ENCODE measurements at regions not wholly inside any gene's neighbourhood (a gene's known extent, or its start where the extent isn't known, plus 50 kb on each side); places are given as distances from the start of the nearest gene placed in this dataset.

- DNase-seq = no peak
- intact Hi-C loops (cut with DNase I) = no loop called here
Measured at GRCh38 chr18:78006774-78007260, 757.2 kb downstream of the GALR1 start.

- DNase-seq = no peak
- intact Hi-C loops (cut with DNase I) = no loop called here
Measured at GRCh38 chr18:78010363-78010762, 760.7 kb downstream of the GALR1 start.

- intact Hi-C loops (cut with DNase I) = no loop called here
- no peak for DNase-seq
Measured at GRCh38 chr18:78017869-78018268, 768.2 kb downstream of the GALR1 start.

GRCh38 chr18:78021196-78021595 lies 771.5 kb downstream of the GALR1 start:
- no peak for DNase-seq
- intact Hi-C loops (cut with DNase I) = no loop called here

- peak in 1 of 10 donors; percentile 63 for DNase-seq
- intact Hi-C loops (cut with DNase I) = no loop called here
Measured at GRCh38 chr18:78031589-78031988, 781.9 kb downstream of the GALR1 start.

- no peak for DNase-seq
- intact Hi-C loops (cut with DNase I) = no loop called here
Measured at GRCh38 chr18:78031991-78032390, 782.3 kb downstream of the GALR1 start.

GRCh38 chr18:78032574-78032973 lies 782.9 kb downstream of the GALR1 start:
- DNase-seq = no peak
- intact Hi-C loops (cut with DNase I) = no loop called here

GRCh38 chr18:78034755-78035154 lies 785.1 kb downstream of the GALR1 start:
- intact Hi-C loops (cut with DNase I) = no loop called here
- DNase-seq = no peak

GRCh38 chr18:78041218-78041617 lies 791.6 kb downstream of the GALR1 start:
- no peak for DNase-seq
- intact Hi-C loops (cut with DNase I) = no loop called here

GRCh38 chr18:78046631-78047030 lies 797.0 kb downstream of the GALR1 start:
- DNase-seq = no peak
- intact Hi-C loops (cut with DNase I) = no loop called here

- intact Hi-C loops (cut with DNase I) = no loop called here
- no peak for DNase-seq
Measured at GRCh38 chr18:78049281-78049680, 799.6 kb downstream of the GALR1 start.

GRCh38 chr18:78054801-78055200 lies 805.2 kb downstream of the GALR1 start:
- no peak for DNase-seq
- intact Hi-C loops (cut with DNase I) = no loop called here

GRCh38 chr18:78056011-78056410 lies 806.4 kb downstream of the GALR1 start:
- DNase-seq = no peak
- intact Hi-C loops (cut with DNase I) = no loop called here

GRCh38 chr18:78069784-78070664 lies 820.4 kb downstream of the GALR1 start:
- intact Hi-C loops (cut with DNase I) = loop anchor here (5.0 kb wide), 1 partner anchor 917 kb away; no protein-coding TSS in a partner anchor
- DNase-seq = peak in 6 of 10 donors; percentile 12 to 70 (median 33)

- intact Hi-C loops (cut with DNase I) = loop anchor here (5.0 kb wide), 1 partner anchor 916 kb away; no protein-coding TSS in a partner anchor
- DNase-seq = no peak
Measured at GRCh38 chr18:78071166-78071710, 821.6 kb downstream of the GALR1 start.

GRCh38 chr18:78071776-78072175 lies 822.1 kb downstream of the GALR1 start:
- no peak for DNase-seq
- intact Hi-C loops (cut with DNase I) = loop anchor here (5.0 kb wide), 1 partner anchor 916 kb away; no protein-coding TSS in a partner anchor

GRCh38 chr18:78072375-78072774 lies 822.7 kb downstream of the GALR1 start:
- no peak for DNase-seq
- intact Hi-C loops (cut with DNase I) = loop anchor here (5.0 kb wide), 1 partner anchor 915 kb away; no protein-coding TSS in a partner anchor

GRCh38 chr18:78073275-78073674 lies 823.6 kb downstream of the GALR1 start:
- intact Hi-C loops (cut with DNase I) = loop anchor here (5.0 kb wide), 1 partner anchor 914 kb away; no protein-coding TSS in a partner anchor

GRCh38 chr18:78074400-78075020 lies 824.9 kb downstream of the GALR1 start:
- no peak for DNase-seq
- intact Hi-C loops (cut with DNase I) = loop anchor here (5.0 kb wide), 1 partner anchor 913 kb away; no protein-coding TSS in a partner anchor

More at GRCh38 chr18:78073275-78073674, 823.6 kb downstream of the GALR1 start:
- DNase-seq = no peak

GRCh38 chr18:78080081-78080480 lies 830.4 kb downstream of the GALR1 start:
- intact Hi-C loops (cut with DNase I) = no loop called here
- no peak for DNase-seq

GRCh38 chr18:78080761-78081160 lies 831.1 kb downstream of the GALR1 start:
- no peak for DNase-seq
- intact Hi-C loops (cut with DNase I) = no loop called here

Data from posterior cingulate gyrus (tissue), 11 donors.